NB4 (cell line): ENCODE measurements at regions not wholly inside any gene's neighbourhood (a gene's known extent, or its start where the extent isn't known, plus 50 kb on each side); places are given as distances from the start of the nearest gene placed in this dataset.

ENCODE experiments used
- CTCF ChIP-seq: IDR thresholded peaks from one replicate; pipeline ENCODE4 v1.5.1; 2012; ENCODE audit warnings: low read depth, low read length
- POLR2A ChIP-seq: IDR thresholded peaks from 2 replicates; pipeline ENCODE4 v1.6.1; 2011; ENCODE audit warnings: mild to moderate bottlenecking; ENCODE audit not compliant: insufficient read length; ENCODE audit errors: extremely low read depth

- TF ChIP-seq CTCF (no peak), POLR2A (no peak)
Measured at GRCh38 chr7:130960208-130960988, 226.4 kb upstream of the KLF14 start.
